Trophoblast cell (in vitro differentiated cells and primary cell): ENCODE measurements at regions not wholly inside any gene's neighbourhood (a gene's known extent, or its start where the extent isn't known, plus 50 kb on each side); places are given as distances from the start of the nearest gene placed in this dataset.

Experiments used
- DNase-seq, 2 donors: peaks; one replicate each; pipeline ENCODE4 v3.0.0-alpha.2; 2016
- H2AFZ ChIP-seq: 2 replicates; pipeline ENCODE4 v1.6.1; 2013; ENCODE audit warnings: low read length, moderate library complexity, mild to moderate bottlenecking; ENCODE audit not compliant: insufficient read depth, poor library complexity
- H2AK5ac ChIP-seq: 2 replicates; pipeline ENCODE4 v1.6.1; 2013; ENCODE audit warnings: mild to moderate bottlenecking, low read length
- H2BK120ac ChIP-seq: 2 replicates; pipeline ENCODE4 v1.6.1; 2013; ENCODE audit warnings: low read length, mild to moderate bottlenecking, moderate library complexity; ENCODE audit not compliant: insufficient read depth, poor library complexity
- H2BK12ac ChIP-seq: 2 replicates; pipeline ENCODE4 v1.6.1; 2013; ENCODE audit warnings: mild to moderate bottlenecking, low read length, moderate library complexity
- H2BK5ac ChIP-seq: 2 replicates; pipeline ENCODE4 v1.6.1; 2013; ENCODE audit warnings: low read length, low read depth, moderate library complexity, mild to moderate bottlenecking; ENCODE audit not compliant: poor library complexity
- H3K14ac ChIP-seq: 2 replicates; pipeline ENCODE4 v1.6.1; 2013; ENCODE audit warnings: mild to moderate bottlenecking, low read length
- H3K18ac ChIP-seq: 2 replicates; pipeline ENCODE4 v1.6.1; 2013; ENCODE audit warnings: mild to moderate bottlenecking, low read length
- H3K23ac ChIP-seq: 2 replicates; pipeline ENCODE4 v1.6.1; 2013; ENCODE audit warnings: low read length
- H3K27ac ChIP-seq: 2 replicates; pipeline ENCODE4 v1.5.1; 2013; ENCODE audit warnings: low read depth, mild to moderate bottlenecking, inconsistent platforms, low read length, moderate library complexity
- H3K27me3 ChIP-seq: 2 replicates; pipeline ENCODE4 v1.6.1; 2013; ENCODE audit warnings: inconsistent platforms, mild to moderate bottlenecking, low read length, moderate library complexity; ENCODE audit not compliant: insufficient read depth
- H3K36me3 ChIP-seq, 2 experiments: 1 replicate in 1 of 2; 2 replicates in 1 of 2; pipeline ENCODE4 v1.6.1; 2013; ENCODE audit warnings: low read length in 2 of 2, mild to moderate bottlenecking in 2 of 2, moderate library complexity in 1 of 2; ENCODE audit not compliant: insufficient read depth in 2 of 2, control insufficient read depth in 1 of 2
- H3K4ac ChIP-seq: 2 replicates; pipeline ENCODE4 v1.6.1; 2013; ENCODE audit warnings: low read depth, mild to moderate bottlenecking, low read length, moderate library complexity
- H3K4me1 ChIP-seq, 2 experiments: 1 replicate in 1 of 2; 2 replicates in 1 of 2; pipeline ENCODE4 v1.6.1; 2013; ENCODE audit warnings: low read length in 2 of 2, mild to moderate bottlenecking in 2 of 2, moderate library complexity in 1 of 2; ENCODE audit not compliant: insufficient read depth in 2 of 2, control insufficient read depth in 1 of 2
- H3K4me2 ChIP-seq: 2 replicates; pipeline ENCODE4 v1.6.1; 2013; ENCODE audit warnings: inconsistent platforms, mild to moderate bottlenecking, low read length, moderate library complexity
- H3K4me3 ChIP-seq: 2 replicates; pipeline ENCODE4 v1.5.1; 2013; ENCODE audit warnings: mild to moderate bottlenecking, low read depth, low read length, inconsistent platforms
- H3K79me1 ChIP-seq: one replicate; pipeline ENCODE4 v1.6.1; 2013; ENCODE audit warnings: low read length
- H3K79me2 ChIP-seq: 2 replicates; pipeline ENCODE4 v1.6.1; 2013; ENCODE audit warnings: low read length, mild to moderate bottlenecking; ENCODE audit not compliant: control insufficient read depth, insufficient read depth, poor library complexity
- H3K9ac ChIP-seq: 2 replicates; pipeline ENCODE4 v1.6.1; 2013; ENCODE audit warnings: mild to moderate bottlenecking, low read length
- H3K9me3 ChIP-seq: 2 replicates; pipeline ENCODE4 v1.6.1; 2013; ENCODE audit warnings: low read depth, mild to moderate bottlenecking, control low read depth, inconsistent platforms, low read length; ENCODE audit not compliant: insufficient read depth
- H4K12ac ChIP-seq: 2 replicates; pipeline ENCODE4 v1.6.1; 2013; ENCODE audit warnings: low read depth, mild to moderate bottlenecking, low read length, moderate library complexity
- H4K8ac ChIP-seq: 2 replicates; pipeline ENCODE4 v1.6.1; 2013; ENCODE audit warnings: low read depth, mild to moderate bottlenecking, low read length, moderate library complexity
- H4K91ac ChIP-seq: one replicate; pipeline ENCODE4 v1.6.1; 2013; ENCODE audit warnings: low read depth, mild to moderate bottlenecking, low read length, moderate library complexity
- WGBS: extraction: QIAGEN DNeasy Blood & Tissue Kit; methylation state at CpG from one replicate; pipeline ENCODE4 v1.1.7; 2013; ENCODE audit warnings: missing lambda C conversion rate; ENCODE audit not compliant: insufficient read length, insufficient coverage; ENCODE audit errors: extremely low coverage; 5-methylcytosine and 5-hydroxymethylcytosine counted together

- H3K4me2 ChIP-seq, result no peak overlapping the region
- no peaks in the 10 kb centered on the region for H3K36me3 ChIP-seq
- no peaks in the 10 kb centered on the region for H3K79me1 ChIP-seq
- H2BK5ac ChIP-seq, result no peak overlapping the region
- no peak overlapping the region for H4K8ac ChIP-seq
- no peaks in the 10 kb centered on the region for H3K27me3 ChIP-seq
- WGBS, result no CpG with 5 or more reads among the region's 3 CpGs
- H3K79me2 ChIP-seq, result no peaks in the 10 kb centered on the region
- H4K12ac ChIP-seq, result no peak overlapping the region
- H3K4ac ChIP-seq, result no peak overlapping the region
- H3K27ac ChIP-seq, result no peak overlapping the region
- H2AFZ ChIP-seq, result no peak overlapping the region
- H2BK12ac ChIP-seq, result no peak overlapping the region
- H4K91ac ChIP-seq, result no peak overlapping the region
- DNase-seq, result no peak
- H3K9ac ChIP-seq, result no peak overlapping the region
- no peak overlapping the region for H3K4me3 ChIP-seq
- H3K23ac ChIP-seq, result no peak overlapping the region
- no peak overlapping the region for H2AK5ac ChIP-seq
- no peak overlapping the region for H3K18ac ChIP-seq
- no peak overlapping the region for H3K14ac ChIP-seq
- no peak overlapping the region for H2BK120ac ChIP-seq
- H3K4me1 ChIP-seq, result no peaks in the 10 kb centered on the region
- no peaks in the 10 kb centered on the region for H3K9me3 ChIP-seq
These were observed 143.0 kb downstream of the BUB3 start for GRCh38 chr10:123297175-123297574.

- Histone ChIP-seq H3K79me2 (no peaks in the 10 kb centered on the region), H3K4me1 (no peaks in the 10 kb centered on the region), H4K91ac (no peak overlapping the region), H3K4ac (no peak overlapping the region), H3K27me3 (no peaks in the 10 kb centered on the region), H2BK120ac (no peak overlapping the region), H3K79me1 (no peaks in the 10 kb centered on the region), H2AK5ac (no peak overlapping the region), H2AFZ (no peak overlapping the region), H2BK12ac (no peak overlapping the region), H3K14ac (no peak overlapping the region), H3K36me3 (no peaks in the 10 kb centered on the region), H3K18ac (no peak overlapping the region), H3K9ac (no peak overlapping the region), H2BK5ac (no peak overlapping the region), H3K27ac (no peak overlapping the region), H3K4me3 (no peak overlapping the region), H3K9me3 (no peaks in the 10 kb centered on the region), H3K4me2 (no peak overlapping the region), H4K8ac (no peak overlapping the region), H3K23ac (no peak overlapping the region), H4K12ac (no peak overlapping the region)
- no peak for DNase-seq
- WGBS, result no CpG with 5 or more reads among the region's 5 CpGs
These were observed 144.4 kb downstream of the BUB3 start for GRCh38 chr10:123298583-123298982.

GRCh38 chr10:123299598-123299997 is 145.4 kb downstream of the BUB3 start:
- Histone ChIP-seq H3K4ac (no peak overlapping the region), H3K4me3 (no peak overlapping the region), H3K79me2 (no peaks in the 10 kb centered on the region), H4K12ac (no peak overlapping the region), H3K14ac (no peak overlapping the region), H3K4me2 (no peak overlapping the region), H2AFZ (no peak overlapping the region), H4K91ac (no peak overlapping the region), H3K23ac (no peak overlapping the region), H3K18ac (no peak overlapping the region), H2BK5ac (no peak overlapping the region), H3K79me1 (no peaks in the 10 kb centered on the region), H3K9ac (no peak overlapping the region), H3K27ac (no peak overlapping the region), H3K9me3 (no peaks in the 10 kb centered on the region), H3K36me3 (no peaks in the 10 kb centered on the region), H3K27me3 (no peaks in the 10 kb centered on the region), H2BK12ac (no peak overlapping the region), H3K4me1 (no peaks in the 10 kb centered on the region), H4K8ac (no peak overlapping the region), H2AK5ac (no peak overlapping the region), H2BK120ac (no peak overlapping the region)
- no CpG with 5 or more reads among the region's 6 CpGs for WGBS
- no peak for DNase-seq

- H3K36me3 ChIP-seq, result no peaks in the 10 kb centered on the region
- H2BK120ac ChIP-seq, result no peak overlapping the region
- H3K27me3 ChIP-seq, result no peaks in the 10 kb centered on the region
- no peak overlapping the region for H3K23ac ChIP-seq
- H3K18ac ChIP-seq, result no peak overlapping the region
- peak in 1 of 2 donors; percentile 37 for DNase-seq
- H3K9me3 ChIP-seq, result no peaks in the 10 kb centered on the region
- H2AK5ac ChIP-seq, result no peak overlapping the region
- WGBS, result no CpG with 5 or more reads among the region's 10 CpGs
- no peak overlapping the region for H4K91ac ChIP-seq
- no peaks in the 10 kb centered on the region for H3K79me1 ChIP-seq
- H3K9ac ChIP-seq, result no peak overlapping the region
- H2AFZ ChIP-seq, result no peak overlapping the region
- no peak overlapping the region for H3K4me2 ChIP-seq
- H3K4me1 ChIP-seq, result no peaks in the 10 kb centered on the region
- H4K12ac ChIP-seq, result no peak overlapping the region
- H3K79me2 ChIP-seq, result no peaks in the 10 kb centered on the region
- no peak overlapping the region for H4K8ac ChIP-seq
- no peak overlapping the region for H3K27ac ChIP-seq
- H3K14ac ChIP-seq, result no peak overlapping the region
- H2BK5ac ChIP-seq, result no peak overlapping the region
- H3K4me3 ChIP-seq, result no peak overlapping the region
- no peak overlapping the region for H3K4ac ChIP-seq
- no peak overlapping the region for H2BK12ac ChIP-seq
These were observed 147.1 kb downstream of the BUB3 start for GRCh38 chr10:123301077-123301857.
